GM18511 (cell line): ENCODE measurements at regions not wholly inside any gene's neighbourhood (a gene's known extent, or its start where the extent isn't known, plus 50 kb on each side); places are given as distances from the start of the nearest gene placed in this dataset.

Experiments
- ATAC-seq: cut with Tn5 transposase; IDR thresholded peaks from one replicate; pipeline ENCODE4 v1.9.1; 2021; ENCODE audit warnings: mild to moderate bottlenecking, moderate library complexity; ENCODE audit not compliant: unreplicated experiment

DNA sequence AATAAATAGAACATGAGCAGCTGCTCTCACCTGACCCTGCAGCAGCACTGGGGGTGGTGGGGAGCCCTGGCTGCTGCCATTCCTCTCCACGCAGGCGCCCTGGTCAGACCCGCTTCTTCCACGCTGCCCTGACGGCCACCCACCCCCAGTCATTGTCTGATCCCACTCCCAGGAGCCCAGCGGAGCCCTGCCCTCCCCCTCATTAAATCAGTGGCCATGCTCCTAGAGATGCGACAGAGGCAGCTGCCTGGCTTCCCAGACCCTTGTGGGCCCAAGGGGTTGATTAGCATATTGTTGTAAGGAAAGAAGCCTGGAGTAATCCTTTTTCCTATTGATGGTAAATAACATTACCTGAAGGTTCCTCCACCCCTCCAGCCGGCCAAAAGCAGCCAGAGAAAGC, 301.5 kb downstream of the RRAGC start:
- ATAC-seq = no peak

DNA sequence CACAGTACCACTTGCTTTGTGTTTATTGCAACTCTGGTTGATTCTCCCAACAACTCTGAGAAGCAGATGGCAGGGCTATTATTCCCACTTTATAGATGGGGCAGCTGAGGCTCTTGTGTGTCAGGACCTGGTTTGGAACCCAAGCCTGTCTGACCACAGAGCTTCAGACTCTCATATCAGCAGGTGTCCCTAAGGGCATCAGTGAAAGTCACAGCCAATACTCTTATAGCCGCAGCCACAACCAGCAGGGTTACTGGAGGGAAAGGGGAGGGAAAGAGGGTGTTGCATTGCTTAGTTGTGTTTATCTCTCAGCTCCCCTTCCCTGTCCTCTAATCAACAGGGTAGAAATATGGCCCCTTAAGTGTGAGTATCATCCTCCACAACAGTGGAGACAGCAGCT, 304.0 kb downstream of the RRAGC start:
- ATAC-seq = no peak

GRCh38 chr1:38555130-38555529, 304.4 kb downstream of the RRAGC start:
- no peak for ATAC-seq

DNA sequence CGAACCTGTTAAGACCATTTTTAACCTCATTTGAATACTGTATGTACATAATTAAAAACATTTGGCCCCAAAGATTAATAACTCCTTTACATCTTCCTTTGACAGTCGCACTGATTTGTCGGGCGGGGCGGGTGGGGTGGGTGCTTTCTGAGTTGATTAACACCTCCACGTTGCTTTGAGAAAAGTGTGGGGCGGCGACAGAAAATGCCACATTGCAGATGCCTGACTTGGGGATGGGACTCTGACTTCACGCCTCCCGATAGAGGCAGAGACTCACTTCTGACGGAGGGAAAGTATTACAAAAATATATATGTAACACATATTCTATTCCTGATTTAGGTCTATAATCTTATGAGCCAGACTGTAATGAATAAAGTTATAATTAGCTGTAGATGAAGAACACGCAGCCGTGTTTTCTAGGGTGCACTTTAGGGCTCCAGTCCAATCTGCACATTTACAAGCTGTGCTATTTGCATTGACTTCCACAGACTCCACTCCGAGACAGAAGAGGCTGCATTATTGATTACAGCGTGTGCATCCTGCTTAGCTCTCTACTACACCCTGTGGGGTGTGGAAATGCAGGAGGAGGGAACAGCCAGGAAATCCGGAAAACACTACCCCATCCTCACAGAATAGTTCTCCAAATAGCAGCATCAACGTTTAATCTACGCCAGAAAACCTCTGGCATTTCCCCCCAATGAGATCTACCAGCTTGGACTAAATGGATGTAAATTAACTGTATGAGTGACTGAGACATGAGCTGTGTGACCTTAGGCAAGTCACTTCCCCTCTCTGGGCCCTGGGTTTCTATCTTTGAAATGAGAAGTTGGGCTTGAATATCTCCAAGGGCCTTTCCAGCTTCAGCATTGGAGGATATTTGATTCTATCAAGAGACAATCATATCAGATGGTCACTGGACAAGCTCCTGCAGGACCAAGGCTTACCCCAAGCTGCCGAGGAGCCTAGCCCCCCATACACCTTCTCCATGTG, 308.0 kb downstream of the RRAGC start:
- no peak for ATAC-seq

- no peak for ATAC-seq
Observed at GRCh38 chr1:38549191-38549590, 310.4 kb downstream of the RRAGC start.

DNA sequence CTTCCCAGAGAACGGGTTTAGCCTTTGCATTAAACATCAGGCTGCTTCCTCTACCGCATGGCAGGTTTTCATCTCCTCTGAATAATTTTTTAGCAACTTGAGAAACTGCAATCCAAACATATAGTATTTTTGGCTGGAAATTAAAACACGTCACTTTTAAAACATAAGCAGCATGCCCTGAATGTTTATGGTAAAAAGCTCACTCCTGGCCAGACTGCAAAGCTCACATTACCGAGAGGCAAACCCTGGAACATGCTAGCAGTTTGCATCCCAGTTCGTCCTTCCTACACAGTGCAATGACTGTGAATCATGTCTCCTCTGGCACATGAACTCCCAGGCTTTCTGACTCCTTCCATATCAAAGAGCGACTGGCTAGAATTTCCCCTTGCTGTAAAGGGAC, 312.3 kb downstream of the RRAGC start:
- ATAC-seq = no peak

- no peak for ATAC-seq
Observed at GRCh38 chr1:38546636-38547035, 312.9 kb downstream of the RRAGC start.

GRCh38 chr1:38541223-38541622, 318.3 kb downstream of the RRAGC start:
- ATAC-seq = no peak

DNA sequence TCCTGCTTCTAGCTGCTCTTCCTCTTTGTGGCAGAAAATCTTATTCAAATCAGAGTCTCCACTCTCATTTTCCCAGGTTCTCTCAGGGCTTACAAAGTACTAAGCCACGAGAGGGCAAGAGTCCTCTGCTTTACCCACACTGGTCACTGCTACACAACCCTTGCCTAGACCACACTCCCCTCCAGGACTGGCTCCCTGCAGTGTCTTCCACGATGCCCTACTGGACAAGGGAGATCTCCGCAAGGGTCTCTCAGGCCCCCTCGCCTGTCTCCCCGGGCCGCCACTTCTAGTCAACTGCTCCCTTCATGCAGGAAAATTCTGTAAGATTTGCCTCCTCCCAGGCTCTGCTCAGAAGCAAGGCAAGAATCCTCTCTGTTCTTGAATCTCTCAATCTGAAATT, 319.6 kb downstream of the RRAGC start:
- no peak for ATAC-seq

GRCh38 chr1:38538834-38539233, 320.7 kb downstream of the RRAGC start:
- ATAC-seq = no peak

GRCh38 chr1:38536089-38536488, 323.5 kb downstream of the RRAGC start:
- no peak for ATAC-seq

GRCh38 chr1:38534473-38534823, 325.1 kb downstream of the RRAGC start:
- ATAC-seq = no peak

- no peak for ATAC-seq
Observed at GRCh38 chr1:38533772-38534472, 325.6 kb downstream of the RRAGC start.

DNA sequence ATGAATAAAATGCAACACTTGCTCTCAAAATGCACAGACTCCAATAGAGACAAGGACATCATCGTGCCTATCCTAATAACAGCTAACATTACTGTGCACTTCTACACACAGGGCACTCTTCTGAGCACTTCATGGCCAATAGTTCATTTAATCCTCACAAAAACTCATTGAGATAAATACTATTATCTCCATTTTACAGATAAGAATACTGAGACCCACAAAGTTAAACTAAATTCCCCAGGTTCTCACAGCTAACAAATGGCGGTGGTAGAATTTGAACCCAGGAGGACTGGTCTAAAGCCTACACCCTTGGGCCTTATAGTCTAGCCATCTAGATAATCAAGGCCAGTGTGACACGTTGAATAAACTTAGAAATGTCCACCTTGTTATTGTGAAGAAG, 328.6 kb downstream of the RRAGC start:
- no peak for ATAC-seq

- ATAC-seq = no peak
Observed at GRCh38 chr1:38529946-38530345, 329.6 kb downstream of the RRAGC start.

DNA sequence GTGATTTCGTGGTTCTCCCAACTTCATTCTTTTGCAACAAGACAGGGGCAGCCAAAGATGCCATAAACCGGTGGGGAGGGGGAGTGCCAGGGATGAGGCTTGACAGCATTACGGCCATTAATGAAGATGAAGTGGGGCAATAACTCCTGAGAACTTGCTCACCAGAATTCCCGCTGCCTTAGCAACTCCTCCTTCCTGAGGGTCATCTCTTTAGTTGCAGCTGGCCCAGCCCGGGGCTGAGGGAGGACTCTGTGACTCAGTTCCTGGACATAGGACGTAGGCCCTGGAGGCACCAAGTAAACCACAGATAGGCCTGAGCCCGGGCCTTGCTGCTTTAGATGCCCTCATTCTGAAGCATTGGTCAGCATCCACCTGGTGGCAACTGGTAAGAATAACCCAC, 330.2 kb downstream of the RRAGC start:
- ATAC-seq = no peak

DNA sequence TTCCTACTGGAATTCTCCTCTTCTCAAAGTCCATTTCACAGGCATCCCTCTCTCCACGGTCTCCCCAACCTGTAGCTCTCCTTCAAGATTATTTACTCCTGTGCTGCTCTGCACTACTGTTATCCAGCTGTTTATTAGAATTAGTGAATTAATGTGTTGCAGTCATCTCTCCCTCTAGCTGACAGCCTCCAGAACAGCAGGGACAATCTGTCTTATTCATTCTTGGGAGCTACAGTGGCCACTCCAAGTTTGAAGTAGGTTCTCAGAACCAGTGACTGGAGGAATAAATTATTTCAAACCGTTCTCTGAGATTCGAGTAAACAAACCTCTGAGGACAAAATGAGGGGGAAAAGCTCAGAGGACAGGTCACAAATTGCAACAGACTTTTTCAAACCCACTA, 330.9 kb downstream of the RRAGC start:
- ATAC-seq = no peak

- peak; percentile 86 for ATAC-seq
Observed at GRCh38 chr1:38527373-38527966, 332.1 kb downstream of the RRAGC start.

DNA sequence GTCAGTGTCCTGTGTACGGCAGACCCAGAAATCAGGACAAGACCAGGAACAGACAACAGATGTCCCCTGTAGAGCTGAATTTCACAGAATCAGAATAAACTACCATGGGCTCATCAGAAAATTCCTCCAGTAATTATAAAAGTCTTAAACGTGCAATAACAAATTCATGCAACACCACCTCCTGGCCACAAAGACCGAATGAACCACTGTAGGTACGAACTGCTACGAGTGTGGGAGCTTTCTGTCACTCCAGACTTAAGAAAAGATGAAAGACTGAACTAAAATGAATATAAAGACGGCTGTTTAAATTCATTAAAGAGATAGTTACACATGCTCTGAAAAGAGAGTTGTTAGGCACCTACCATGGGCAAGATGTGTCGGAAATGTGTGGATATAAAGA, 333.5 kb downstream of the RRAGC start:
- no peak for ATAC-seq

- ATAC-seq = no peak
Observed at GRCh38 chr1:38525343-38526043, 334.1 kb downstream of the RRAGC start.

DNA sequence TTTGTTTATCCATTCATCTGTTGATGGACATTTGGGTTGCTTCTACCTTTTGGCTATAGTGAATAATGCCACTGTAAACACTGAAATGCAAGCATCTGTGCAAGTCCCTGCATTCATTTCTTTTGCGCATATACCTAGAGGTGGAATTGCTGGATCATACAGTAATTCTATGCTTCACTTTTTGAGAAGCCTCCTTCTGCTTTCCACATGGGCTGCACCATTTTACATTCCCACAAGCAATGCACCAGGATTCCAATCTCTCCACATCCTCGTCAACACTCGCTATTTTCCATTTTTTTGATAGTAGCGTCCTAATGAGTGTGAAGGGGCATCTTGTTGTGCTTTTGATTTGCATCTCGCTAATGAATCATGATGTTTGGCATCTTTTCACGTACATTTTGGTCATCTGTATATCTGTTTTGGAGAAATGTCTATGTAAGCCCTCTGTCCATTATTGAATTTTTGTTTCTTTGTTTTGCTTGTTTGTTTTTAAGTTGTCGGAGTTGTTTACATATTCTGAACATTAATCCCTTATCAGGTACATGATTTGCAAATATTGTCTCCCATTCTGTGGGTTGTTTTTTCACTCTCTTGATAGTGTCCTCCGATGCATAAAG, 335.4 kb downstream of the RRAGC start:
- ATAC-seq = no peak
